Omental fat pad (tissue), 1 donor: ENCODE measurements at regions not wholly inside any gene's neighbourhood (a gene's known extent, or its start where the extent isn't known, plus 50 kb on each side); places are given as distances from the start of the nearest gene placed in this dataset.
A peak's percentile ranks its signal among the peaks of the same experiment; 100 is the strongest.
"Not testable (repeated sequence)": the region's sequence is repeated elsewhere in the genome, so short reads cannot be mapped to it uniquely, and the experiment has no call there.

Experiments used
- ATAC-seq: fragments of 150-250 bp; one replicate; pipeline ENCODE4 v1.9.1; 2016; ENCODE audit warnings: mild to moderate bottlenecking, moderate library complexity; ENCODE audit not compliant: low FRiP score
- DNase-seq: peaks from one replicate; pipeline ENCODE4 v3.0.0-alpha.2; 2019; ENCODE audit warnings: low spot score

DNA sequence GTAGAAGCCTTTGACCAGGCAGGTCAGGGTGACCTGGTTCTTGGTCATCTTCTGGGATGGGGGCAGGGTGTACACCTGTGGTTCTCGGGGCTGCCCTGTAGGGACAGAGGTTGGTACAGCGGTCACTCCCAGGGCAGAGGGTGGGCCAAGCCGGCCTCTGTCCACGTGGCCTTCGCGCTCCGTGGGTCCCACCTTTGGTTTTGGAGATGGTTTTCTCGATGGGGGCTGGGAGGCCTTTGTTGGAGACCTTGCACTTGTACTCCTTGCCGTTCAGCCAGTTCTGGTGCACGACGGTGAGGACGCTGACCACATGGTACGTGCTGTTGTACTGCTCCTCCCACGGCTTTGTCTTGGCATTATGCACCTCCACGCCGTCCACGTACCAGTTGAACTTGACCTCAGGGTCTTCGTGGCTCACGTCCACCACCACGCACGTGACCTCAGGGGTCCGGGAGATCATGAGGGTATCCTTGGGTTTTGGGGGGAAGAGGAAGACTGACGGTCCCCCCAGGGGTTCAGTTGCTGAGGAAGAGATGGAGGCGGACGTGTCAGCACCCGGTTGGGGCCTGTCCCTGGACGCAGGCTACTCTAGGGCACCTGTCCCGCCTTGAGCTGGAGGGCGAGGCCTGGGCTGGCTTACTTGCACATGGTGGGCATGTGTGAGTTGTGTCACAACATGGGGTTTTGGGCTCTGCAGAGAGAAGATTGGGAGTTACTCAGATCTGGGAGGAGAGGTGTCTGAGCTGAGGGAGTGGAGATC is 142.3 kb downstream of the TMEM121 start:
- not testable (repeated sequence) for ATAC-seq, DNase-seq

DNA sequence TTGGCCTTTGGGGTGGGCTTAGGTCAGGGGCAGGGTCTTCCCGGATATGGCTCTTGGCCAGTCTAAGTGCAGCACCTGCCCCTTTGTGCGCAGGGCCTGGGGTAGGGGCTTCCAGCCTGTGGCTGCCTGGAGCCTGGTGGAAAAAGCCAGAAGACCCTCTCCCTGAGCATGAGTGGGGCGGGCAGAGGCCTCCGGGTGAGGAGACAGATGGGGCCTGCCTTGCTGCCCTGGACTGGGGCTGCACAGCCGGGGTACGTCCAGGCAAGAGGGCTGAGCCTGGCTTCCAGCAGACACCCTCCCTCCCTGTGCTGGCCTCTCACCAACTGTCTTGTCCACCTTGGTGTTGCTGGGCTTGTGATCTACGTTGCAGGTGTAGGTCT is 142.8 kb downstream of the TMEM121 start:
- ATAC-seq, DNase-seq: not testable (repeated sequence)

DNA sequence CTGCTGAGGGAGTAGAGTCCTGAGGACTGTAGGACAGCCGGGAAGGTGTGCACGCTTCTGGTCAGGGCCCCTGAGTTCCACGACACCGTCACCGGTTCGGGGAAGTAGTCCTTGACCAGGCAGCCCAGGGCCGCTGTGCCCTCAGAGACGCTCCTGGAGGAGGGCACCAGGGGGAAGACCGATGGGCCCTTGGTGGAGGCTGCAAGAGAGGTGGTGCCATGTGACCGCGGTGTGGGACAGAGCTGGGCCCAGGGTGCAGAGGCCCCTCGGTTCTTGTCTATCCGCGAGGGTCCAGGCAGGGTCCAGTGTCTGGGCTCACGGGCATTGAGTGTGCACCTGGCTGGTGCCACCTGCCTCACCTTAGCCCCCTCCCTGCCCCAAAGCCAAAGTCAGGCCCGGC is 143.3 kb downstream of the TMEM121 start:
- not testable (repeated sequence) for DNase-seq, ATAC-seq

DNA sequence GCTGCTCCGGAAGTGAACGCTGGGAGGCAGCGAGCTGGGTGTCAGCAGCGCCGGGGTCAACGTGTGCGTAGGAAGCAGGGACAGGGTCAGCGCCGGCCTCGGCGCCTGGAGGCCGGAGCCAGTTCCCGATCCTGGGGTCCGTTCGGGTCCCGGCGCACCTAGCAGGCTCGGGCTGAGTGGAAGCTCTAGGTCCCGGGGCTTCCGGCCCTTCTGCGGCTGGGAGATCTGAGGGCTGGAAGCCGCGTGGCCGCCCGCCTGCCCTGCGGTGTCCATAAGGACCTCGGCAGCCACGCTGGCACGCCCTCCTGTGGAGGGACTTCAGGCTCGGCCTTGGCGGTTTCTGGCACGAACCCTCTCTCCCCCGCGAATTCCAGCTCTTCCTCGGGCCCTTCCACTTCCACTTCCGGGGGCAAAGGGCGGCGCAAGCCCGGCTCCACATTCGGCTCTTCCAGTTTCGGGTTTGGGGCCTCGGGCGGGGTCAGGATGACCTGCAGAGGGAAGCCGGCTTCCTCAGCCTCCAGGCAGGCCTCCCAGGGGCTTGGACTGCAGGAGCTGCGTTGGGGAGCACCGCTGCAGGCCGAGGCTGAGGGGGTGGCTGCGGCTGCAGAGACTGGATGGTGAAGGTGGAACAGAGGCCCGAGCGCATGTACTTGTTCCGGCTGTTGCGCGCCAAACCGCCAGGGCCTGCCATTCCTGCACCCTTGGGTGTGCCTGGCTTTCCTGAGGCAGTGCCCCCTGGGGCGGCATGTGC is 146.2 kb downstream of the TMEM121 start:
- DNase-seq, ATAC-seq: not testable (repeated sequence)

DNA sequence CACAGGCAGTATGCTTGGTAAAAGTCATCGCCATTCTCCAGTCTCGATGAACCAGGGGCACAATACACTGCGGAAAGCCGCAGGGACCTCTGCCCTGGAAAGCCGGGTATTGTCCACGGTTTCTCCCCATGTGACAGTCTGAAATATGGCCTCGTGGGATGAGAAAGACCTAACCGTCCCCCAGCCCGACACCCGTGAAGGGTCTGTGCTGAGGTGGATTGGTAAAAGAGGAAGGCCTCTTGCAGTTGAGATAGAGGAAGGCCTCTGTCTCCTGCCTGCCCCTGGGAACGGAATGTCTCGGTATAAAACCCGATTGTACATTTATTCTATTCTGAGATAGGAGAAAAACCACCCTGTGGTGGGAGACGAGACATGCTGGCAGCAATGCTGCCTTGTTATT is 149.1 kb downstream of the TMEM121 start:
- not testable (repeated sequence) for DNase-seq, ATAC-seq

DNA sequence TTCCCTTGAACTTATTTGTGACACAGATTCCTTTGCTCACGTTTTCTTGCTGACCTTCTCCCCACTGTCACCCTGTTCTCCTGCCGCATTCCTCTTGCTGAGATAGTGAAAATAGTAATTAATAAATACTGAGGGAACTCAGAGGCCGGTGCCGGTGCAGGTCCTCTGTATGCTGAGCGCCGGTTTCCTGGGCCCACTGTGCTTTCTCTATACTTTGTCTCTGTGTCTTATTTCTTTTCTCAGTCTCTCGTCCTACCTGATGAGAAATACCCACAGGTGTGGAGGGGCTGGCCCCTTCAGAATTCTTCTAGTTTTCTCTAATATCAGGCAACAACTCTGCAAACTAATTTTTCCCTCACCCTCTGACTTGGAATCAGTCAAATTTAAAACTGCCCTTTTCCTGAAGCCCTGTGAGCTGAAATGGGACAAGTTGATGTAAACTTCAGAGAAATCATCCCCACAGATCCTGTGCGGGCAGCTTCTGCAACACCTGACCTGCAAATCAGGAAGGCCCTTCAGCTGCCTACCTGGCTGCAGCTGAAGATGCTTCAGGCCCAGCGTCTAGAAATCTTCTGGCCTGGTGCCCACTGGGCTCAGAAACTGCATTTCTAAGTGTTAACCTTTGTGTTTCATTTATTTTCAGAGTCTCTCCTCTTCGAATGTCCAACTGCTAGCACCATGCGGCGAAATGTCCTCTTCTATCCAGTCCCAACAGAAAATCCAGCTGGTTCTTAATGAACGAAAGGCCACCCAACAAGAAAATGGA is 149.7 kb downstream of the TMEM121 start:
- not testable (repeated sequence) for ATAC-seq, DNase-seq

DNA sequence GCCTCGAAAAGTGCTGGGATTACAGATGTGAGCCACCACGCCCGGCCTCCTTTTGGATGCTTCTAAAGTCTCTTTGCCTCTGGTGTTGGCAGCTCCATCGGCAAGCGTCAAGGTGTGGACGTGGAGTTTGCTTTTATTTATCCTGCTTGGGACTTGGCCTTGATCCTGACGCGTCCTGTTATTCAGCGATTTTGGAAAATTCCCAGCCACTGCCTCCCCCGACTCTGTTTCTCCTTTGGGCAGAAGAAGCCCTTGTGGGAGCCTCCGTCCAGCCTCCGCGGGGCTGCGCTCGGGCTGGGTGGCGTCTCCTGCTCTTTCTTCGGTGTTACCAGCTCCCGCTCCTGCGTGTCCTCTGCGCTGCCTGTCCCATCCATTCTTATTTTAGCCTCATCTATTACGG is 151.7 kb downstream of the TMEM121 start:
- not testable (repeated sequence) for DNase-seq, ATAC-seq

DNA sequence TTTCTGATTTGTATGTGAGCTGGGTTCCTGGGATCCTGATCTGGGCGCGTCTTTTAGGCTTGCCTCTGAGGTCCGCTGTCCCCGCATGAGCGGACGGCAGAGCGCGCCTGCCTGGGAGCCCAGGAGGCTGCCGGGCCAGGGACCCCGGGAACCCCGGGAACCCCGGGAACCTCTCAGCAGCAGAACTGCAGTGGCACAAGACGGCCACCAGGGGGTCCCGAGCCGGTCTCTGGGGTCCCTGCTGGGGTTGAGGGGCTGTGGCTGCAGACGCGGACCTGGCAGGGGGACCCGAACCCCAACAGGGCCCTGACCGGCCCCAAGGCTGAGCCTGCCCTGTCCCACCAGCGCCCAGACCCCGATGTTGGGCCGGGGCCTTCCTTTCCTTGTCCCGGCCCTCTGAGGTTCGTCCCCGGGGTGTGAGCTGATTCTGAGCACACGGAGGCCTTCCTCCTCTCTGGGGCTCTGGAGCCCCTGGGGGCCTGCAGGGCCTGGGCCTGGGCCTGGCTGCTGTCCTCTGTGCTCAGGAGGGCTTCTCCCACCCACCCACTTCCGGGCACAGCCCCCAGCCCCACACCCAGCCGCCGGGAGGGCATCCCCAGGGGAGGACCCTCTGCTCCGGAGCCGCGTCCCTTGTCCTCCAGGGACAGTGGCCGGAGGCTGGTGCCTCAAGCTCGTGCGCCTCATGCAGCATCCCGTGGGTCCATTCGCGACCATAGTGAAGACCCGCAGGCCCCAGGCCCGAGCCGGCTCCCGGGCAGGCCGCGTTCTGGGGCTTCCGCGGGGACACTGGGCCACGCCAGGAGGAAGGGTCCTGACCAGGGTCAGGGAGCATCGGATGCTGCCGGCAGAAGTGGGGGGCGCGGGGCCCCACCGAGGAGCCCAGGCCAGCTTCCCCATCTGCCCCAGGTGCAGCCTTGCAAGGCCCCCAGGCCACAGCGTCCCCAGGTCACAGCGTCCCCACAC is 152.9 kb downstream of the TMEM121 start:
- DNase-seq, ATAC-seq: not testable (repeated sequence)

DNA sequence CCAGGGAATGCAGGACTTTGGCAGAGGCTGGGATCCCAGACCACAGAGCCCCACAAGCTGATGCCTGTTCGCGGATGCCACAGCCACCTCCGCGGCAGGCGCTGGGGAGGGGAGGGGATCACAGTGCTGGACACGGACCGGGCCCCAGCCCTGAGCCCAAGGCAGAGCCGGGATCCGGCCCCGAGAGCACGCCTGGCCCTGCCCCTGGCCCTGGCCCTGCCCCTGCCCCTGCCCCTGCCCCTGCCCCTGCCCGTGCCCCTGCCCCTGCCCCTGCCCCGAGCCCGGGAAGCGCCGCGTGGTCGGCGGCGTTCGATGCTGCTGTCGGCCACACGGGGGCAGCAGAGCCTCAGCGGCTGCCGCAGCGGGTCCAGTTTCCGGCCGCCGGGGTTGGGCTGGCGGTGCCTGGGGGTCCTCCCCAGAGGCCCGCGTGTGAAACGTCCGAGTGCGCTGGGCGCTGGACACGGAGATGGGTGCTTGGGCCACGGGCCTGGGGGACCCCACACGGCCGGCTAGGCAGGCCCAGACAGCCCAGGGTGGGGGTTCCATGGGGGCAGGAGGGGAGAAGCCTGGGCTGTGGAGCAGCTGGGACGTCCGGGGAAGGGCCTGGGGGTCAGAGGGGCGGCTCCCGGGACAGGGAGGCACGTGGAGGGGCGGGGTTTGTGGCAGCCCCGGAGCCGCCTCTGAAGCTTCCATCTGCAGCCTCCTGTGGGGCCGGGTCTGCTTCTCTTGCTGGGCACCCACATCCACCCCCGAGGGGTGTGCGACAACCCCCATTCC is 153.8 kb downstream of the TMEM121 start:
- not testable (repeated sequence) for DNase-seq
- ATAC-seq, result peak; percentile 86

DNA sequence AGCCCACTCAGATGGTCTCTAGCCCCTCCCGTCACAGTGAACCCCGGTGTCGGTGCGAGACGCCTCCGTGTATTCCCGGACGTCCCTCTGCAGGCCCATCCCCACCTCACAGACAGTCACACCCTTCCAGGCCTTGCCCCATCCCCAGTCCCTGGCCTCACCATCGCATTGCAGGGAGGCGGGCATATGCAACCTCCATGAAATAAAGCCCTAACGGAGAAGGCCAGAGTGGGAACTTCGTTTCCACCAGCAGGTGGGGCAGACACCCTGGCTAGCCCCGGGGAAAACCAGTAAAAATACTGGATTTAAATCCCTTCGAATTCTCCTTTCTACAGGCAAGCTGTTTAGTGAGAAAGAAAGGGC is 154.3 kb downstream of the TMEM121 start:
- not testable (repeated sequence) for DNase-seq
- peak; percentile 92 for ATAC-seq

DNA sequence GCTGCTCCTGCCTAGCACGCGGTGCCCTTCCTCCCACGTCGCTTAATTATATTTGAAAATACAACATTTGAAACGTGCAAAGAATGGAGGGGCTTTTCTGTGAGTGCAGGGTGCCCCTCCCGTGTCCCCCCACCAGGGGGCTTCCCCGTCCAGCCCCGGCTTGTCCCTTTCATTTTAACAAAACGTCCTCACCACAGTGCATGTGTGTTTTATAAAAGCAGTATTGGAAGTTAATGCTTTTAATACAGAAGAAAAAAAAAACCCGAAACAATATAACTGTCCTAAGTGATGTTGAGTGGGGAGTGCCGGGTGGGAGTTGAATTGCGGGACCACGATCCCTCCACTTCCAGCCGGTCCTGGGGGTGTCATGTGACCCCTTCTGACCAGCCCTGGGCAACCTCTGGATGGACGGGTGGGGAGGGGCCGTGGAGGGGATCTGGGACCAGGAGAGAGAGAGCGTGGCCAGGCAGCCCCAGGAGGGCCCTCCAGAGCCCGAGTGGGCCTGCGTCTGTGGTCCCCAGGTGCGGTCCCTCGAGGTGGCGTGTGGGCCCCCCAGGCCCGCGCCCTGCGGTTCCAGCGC is 155.3 kb downstream of the TMEM121 start:
- DNase-seq, result peak; percentile 6
- not testable (repeated sequence) for ATAC-seq

DNA sequence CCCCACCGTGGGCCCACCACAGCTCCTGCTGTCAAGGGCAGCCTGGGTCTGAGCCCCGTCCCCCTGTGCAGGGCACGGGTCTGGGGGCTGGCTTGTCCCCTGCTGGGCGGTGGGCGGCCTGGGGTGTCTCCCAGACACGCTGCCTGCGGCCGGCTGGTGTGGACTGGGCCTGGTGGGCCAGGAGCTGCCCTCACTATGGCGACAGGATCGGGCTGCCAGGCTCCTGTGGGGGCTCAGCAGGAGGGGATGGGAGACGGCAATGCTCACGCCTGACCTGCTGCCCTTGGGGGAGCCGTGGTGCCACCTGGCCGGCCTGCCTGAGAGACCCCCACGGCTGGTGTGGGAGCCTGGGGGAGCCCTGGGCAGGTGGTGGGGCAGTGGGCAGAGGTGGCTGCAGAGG is 156.1 kb downstream of the TMEM121 start:
- DNase-seq, ATAC-seq: not testable (repeated sequence)
